SK-N-SH treated with all-trans-retinoic acid at 6 μM for 48 hours (cell line): ENCODE measurements at regions not wholly inside any gene's neighbourhood (a gene's known extent, or its start where the extent isn't known, plus 50 kb on each side); places are given as distances from the start of the nearest gene placed in this dataset.

Source experiments
- ATAC-seq: fragments of 200-7000 bp; cut with Tn5 transposase; 3 replicates; pipeline ENCODE4 v1.9.1; 2020; ENCODE audit warnings: mild to moderate bottlenecking, moderate library complexity
- ARNTL ChIP-seq: fragments of 450-650 bp; formaldehyde crosslinking; IDR thresholded peaks from 2 replicates; pipeline ENCODE4 v1.5.0; 2020; ENCODE audit warnings: low read depth, mild to moderate bottlenecking, moderate library complexity, borderline replicate concordance
- BACH2 ChIP-seq: fragments of 250-450 bp; sonication (Bioruptor Pico); IDR thresholded peaks from 2 replicates; pipeline ENCODE4 v1.9.0; 2021; ENCODE audit warnings: mild to moderate bottlenecking, borderline replicate concordance
- CREB5 ChIP-seq: fragments of 250-450 bp; sonication (Bioruptor Pico); IDR thresholded peaks from 2 replicates; pipeline ENCODE4 v1.5.1; 2020; ENCODE audit warnings: low read depth, mild to moderate bottlenecking, moderate library complexity
- CSDC2 ChIP-seq: fragments of 250-450 bp; sonication (Bioruptor Pico); IDR thresholded peaks from 2 replicates; pipeline ENCODE4 v1.5.0; 2020; ENCODE audit warnings: mild to moderate bottlenecking, moderate library complexity
- CSRNP3 ChIP-seq: fragments of 250-450 bp; sonication (Bioruptor Pico); IDR thresholded peaks from 2 replicates; pipeline ENCODE4 v1.5.1; 2021; ENCODE audit warnings: mild to moderate bottlenecking, moderate library complexity
- ESRRG ChIP-seq: fragments of 250-450 bp; sonication (Bioruptor Pico); IDR thresholded peaks from 2 replicates; pipeline ENCODE4 v1.6.1; 2021; ENCODE audit warnings: mild to moderate bottlenecking
- GLIS3 ChIP-seq: fragments of 250-450 bp; sonication (Bioruptor Pico); IDR thresholded peaks from 2 replicates; pipeline ENCODE4 v1.5.0; 2020; ENCODE audit warnings: mild to moderate bottlenecking, moderate library complexity
- ISL1 ChIP-seq: fragments of 250-450 bp; sonication (Bioruptor Pico); IDR thresholded peaks from 2 replicates; pipeline ENCODE4 v2.1.2; 2022; ENCODE audit warnings: mild to moderate bottlenecking, moderate library complexity
- OSR1 ChIP-seq: fragments of 250-450 bp; sonication (Bioruptor Pico); IDR thresholded peaks from 2 replicates; pipeline ENCODE4 v1.8.0; 2022; ENCODE audit warnings: moderate library complexity, mild to moderate bottlenecking, inconsistent platforms
- PATZ1 ChIP-seq: fragments of 250-450 bp; sonication (Bioruptor Pico); IDR thresholded peaks from 2 replicates; pipeline ENCODE4 v1.8.0; 2020; ENCODE audit warnings: mild to moderate bottlenecking, moderate library complexity, borderline replicate concordance
- PPARA ChIP-seq: fragments of 250-450 bp; sonication (Bioruptor Pico); IDR thresholded peaks from 2 replicates; pipeline ENCODE4 v1.5.0; 2020; ENCODE audit warnings: mild to moderate bottlenecking, borderline replicate concordance
- SNAI2 ChIP-seq: fragments of 250-450 bp; sonication (Bioruptor Pico); IDR thresholded peaks from 2 replicates; pipeline ENCODE4 v1.5.0; 2020; ENCODE audit warnings: mild to moderate bottlenecking, moderate library complexity
- TCF4 ChIP-seq: fragments of 250-450 bp; sonication (Bioruptor Pico); IDR thresholded peaks from 2 replicates; pipeline ENCODE4 v1.8.0; 2021; ENCODE audit warnings: mild to moderate bottlenecking, moderate library complexity, borderline replicate concordance
- TOX ChIP-seq: fragments of 250-450 bp; sonication (Bioruptor Pico); IDR thresholded peaks from 2 replicates; pipeline ENCODE4 v1.8.0; 2021; ENCODE audit warnings: mild to moderate bottlenecking, moderate library complexity, borderline replicate concordance
- ZC3H10 ChIP-seq: fragments of 250-450 bp; sonication (Bioruptor Pico); IDR thresholded peaks from 2 replicates; pipeline ENCODE4 v1.5.1; 2021; ENCODE audit warnings: mild to moderate bottlenecking, moderate library complexity
- ZFP3 ChIP-seq: fragments of 250-450 bp; sonication (Bioruptor Pico); IDR thresholded peaks from 2 replicates; pipeline ENCODE4 v1.5.0; 2020; ENCODE audit warnings: mild to moderate bottlenecking, moderate library complexity
- ZFP30 ChIP-seq: fragments of 450-650 bp; formaldehyde crosslinking; IDR thresholded peaks from 2 replicates; pipeline ENCODE4 v1.5.0; 2022; ENCODE audit warnings: mild to moderate bottlenecking, moderate library complexity
- ZNF565 ChIP-seq: fragments of 450-650 bp; formaldehyde crosslinking; conservative IDR thresholded peaks from 2 replicates; pipeline ENCODE4 v1.5.0; 2020; ENCODE audit warnings: low read depth, mild to moderate bottlenecking, moderate library complexity
- ZNF70 ChIP-seq: fragments of 450-650 bp; formaldehyde crosslinking; IDR thresholded peaks from 2 replicates; pipeline ENCODE4 v1.5.0; 2020; ENCODE audit warnings: mild to moderate bottlenecking, moderate library complexity
- ZNF8 ChIP-seq: fragments of 450-650 bp; formaldehyde crosslinking; IDR thresholded peaks from 2 replicates; pipeline ENCODE4 v1.5.0; 2020; ENCODE audit warnings: mild to moderate bottlenecking, moderate library complexity
- TF ChIP-seq, protein P1 (sequence below): fragments of 250-450 bp; sonication (Bioruptor Pico); IDR thresholded peaks from 2 replicates; pipeline ENCODE4 v1.8.0; 2021; ENCODE audit warnings: low read depth, mild to moderate bottlenecking, moderate library complexity, borderline replicate concordance
- TF ChIP-seq, protein P2 (sequence below): fragments of 250-450 bp; sonication (Bioruptor Pico); IDR thresholded peaks from 2 replicates; pipeline ENCODE4 v1.5.0; 2020; ENCODE audit warnings: mild to moderate bottlenecking, moderate library complexity

DNA sequence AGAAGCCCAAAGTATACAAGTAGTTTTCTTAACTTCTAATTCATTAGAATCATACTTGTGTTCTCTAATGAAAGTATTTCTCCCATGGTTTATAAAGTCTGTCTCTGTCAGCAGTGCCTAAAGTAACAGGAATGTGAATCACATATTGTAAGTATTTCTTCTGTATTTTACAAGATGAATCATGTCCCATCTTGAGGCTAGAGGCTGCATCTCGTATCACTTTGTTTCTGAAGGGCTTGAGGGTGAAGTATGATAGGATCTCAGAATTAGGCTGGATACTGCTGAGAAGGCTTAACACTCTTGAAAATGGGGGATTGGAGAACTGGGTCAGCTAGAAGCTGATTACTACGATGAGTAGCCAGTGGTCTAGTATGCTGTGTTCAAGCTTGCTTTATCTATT, 242.2 kb upstream of the ACTBL2 start:
- ATAC-seq, result peak; percentile 73
- TF ChIP-seq CSRNP3 (CRISPR knock-in tag), result no peak
- no peak for TF ChIP-seq ESRRG
- TF ChIP-seq ZFP3 (CRISPR knock-in tag), result no peak
- no peak for TF ChIP-seq ISL1
- no peak for TF ChIP-seq TOX (CRISPR knock-in tag)
- no peak for TF ChIP-seq CREB5 (CRISPR knock-in tag)
- TF ChIP-seq PATZ1 (CRISPR knock-in tag), result no peak
- TF ChIP-seq ZC3H10 (CRISPR knock-in tag), result no peak
- no peak for TF ChIP-seq BACH2 (CRISPR knock-in tag)
- TF ChIP-seq ZNF8 (CRISPR knock-in tag), result no peak
- TF ChIP-seq GLIS3 (CRISPR knock-in tag), result no peak
- no peak for TF ChIP-seq ZFP30
- TF ChIP-seq ZNF565 (CRISPR knock-in tag), result no peak
- no peak for TF ChIP-seq ARNTL (CRISPR knock-in tag)

- no peak for TF ChIP-seq CSDC2 (CRISPR knock-in tag)
- TF ChIP-seq ZNF8 (CRISPR knock-in tag), result no peak
- TF ChIP-seq ZNF70, result no peak
- TF ChIP-seq TCF4 (CRISPR knock-in tag), result no peak
- TF ChIP-seq ZFP3 (CRISPR knock-in tag), result no peak
- no peak for TF ChIP-seq PATZ1 (CRISPR knock-in tag)
- TF ChIP-seq, protein P1, sequence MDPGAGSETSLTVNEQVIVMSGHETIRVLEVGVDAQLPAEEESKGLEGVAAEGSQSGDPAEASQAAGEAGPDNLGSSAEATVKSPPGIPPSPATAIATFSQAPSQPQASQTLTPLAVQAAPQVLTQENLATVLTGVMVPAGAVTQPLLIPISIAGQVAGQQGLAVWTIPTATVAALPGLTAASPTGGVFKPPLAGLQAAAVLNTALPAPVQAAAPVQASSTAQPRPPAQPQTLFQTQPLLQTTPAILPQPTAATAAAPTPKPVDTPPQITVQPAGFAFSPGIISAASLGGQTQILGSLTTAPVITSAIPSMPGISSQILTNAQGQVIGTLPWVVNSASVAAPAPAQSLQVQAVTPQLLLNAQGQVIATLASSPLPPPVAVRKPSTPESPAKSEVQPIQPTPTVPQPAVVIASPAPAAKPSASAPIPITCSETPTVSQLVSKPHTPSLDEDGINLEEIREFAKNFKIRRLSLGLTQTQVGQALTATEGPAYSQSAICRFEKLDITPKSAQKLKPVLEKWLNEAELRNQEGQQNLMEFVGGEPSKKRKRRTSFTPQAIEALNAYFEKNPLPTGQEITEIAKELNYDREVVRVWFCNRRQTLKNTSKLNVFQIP, result no peak
- no peak for TF ChIP-seq BACH2 (CRISPR knock-in tag)
- no peak for TF ChIP-seq ZC3H10 (CRISPR knock-in tag)
- no peak for ATAC-seq
These were observed 238.6 kb upstream of the ACTBL2 start for GRCh38 chr5:57721226-57721625.

DNA sequence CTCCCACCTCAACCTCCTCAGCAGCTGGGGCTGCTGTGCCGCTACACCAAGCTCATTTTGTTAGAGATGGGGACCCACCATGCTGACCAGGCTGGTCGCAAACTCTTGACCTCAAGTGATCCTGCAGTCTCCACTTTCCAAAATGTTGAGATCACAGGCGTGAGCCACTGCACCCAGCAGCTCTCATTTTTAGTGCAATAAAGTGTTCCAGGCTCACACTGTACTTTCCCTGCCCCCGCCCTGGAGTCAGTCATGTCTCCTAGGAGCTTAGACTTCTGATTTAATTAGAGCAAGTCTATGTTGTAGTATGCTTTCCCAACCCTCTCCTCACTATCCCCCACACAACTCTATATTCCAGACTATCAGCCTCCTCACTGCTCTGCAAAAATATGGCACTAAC, 238.0 kb upstream of the ACTBL2 start:
- ATAC-seq, result no peak
- no peak for TF ChIP-seq ESRRG
- TF ChIP-seq ZFP30, result no peak
- TF ChIP-seq ZC3H10 (CRISPR knock-in tag), result no peak
- no peak for TF ChIP-seq PPARA (CRISPR knock-in tag)
- no peak for TF ChIP-seq TCF4 (CRISPR knock-in tag)
- no peak for TF ChIP-seq CSDC2 (CRISPR knock-in tag)
- no peak for TF ChIP-seq CREB5 (CRISPR knock-in tag)
- TF ChIP-seq, protein P2, sequence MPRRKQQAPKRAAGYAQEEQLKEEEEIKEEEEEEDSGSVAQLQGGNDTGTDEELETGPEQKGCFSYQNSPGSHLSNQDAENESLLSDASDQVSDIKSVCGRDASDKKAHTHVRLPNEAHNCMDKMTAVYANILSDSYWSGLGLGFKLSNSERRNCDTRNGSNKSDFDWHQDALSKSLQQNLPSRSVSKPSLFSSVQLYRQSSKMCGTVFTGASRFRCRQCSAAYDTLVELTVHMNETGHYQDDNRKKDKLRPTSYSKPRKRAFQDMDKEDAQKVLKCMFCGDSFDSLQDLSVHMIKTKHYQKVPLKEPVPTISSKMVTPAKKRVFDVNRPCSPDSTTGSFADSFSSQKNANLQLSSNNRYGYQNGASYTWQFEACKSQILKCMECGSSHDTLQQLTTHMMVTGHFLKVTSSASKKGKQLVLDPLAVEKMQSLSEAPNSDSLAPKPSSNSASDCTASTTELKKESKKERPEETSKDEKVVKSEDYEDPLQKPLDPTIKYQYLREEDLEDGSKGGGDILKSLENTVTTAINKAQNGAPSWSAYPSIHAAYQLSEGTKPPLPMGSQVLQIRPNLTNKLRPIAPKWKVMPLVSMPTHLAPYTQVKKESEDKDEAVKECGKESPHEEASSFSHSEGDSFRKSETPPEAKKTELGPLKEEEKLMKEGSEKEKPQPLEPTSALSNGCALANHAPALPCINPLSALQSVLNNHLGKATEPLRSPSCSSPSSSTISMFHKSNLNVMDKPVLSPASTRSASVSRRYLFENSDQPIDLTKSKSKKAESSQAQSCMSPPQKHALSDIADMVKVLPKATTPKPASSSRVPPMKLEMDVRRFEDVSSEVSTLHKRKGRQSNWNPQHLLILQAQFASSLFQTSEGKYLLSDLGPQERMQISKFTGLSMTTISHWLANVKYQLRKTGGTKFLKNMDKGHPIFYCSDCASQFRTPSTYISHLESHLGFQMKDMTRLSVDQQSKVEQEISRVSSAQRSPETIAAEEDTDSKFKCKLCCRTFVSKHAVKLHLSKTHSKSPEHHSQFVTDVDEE (CRISPR knock-in tag), result no peak
- no peak for TF ChIP-seq OSR1 (CRISPR knock-in tag)
- no peak for TF ChIP-seq ZNF8 (CRISPR knock-in tag)
- TF ChIP-seq CSRNP3 (CRISPR knock-in tag), result no peak
- TF ChIP-seq TOX (CRISPR knock-in tag), result no peak
- TF ChIP-seq GLIS3 (CRISPR knock-in tag), result no peak
- no peak for TF ChIP-seq ZFP3 (CRISPR knock-in tag)
- no peak for TF ChIP-seq ISL1
- no peak for TF ChIP-seq ZNF70
- TF ChIP-seq SNAI2, result no peak
- TF ChIP-seq ARNTL (CRISPR knock-in tag), result no peak
- no peak for TF ChIP-seq ZNF565 (CRISPR knock-in tag)
